ENCODE measurements at regions not wholly inside any gene's neighbourhood (a gene's known extent, or its start where the extent isn't known, plus 50 kb on each side); places are given as distances from the start of the nearest gene placed in this dataset.
"Not testable (repeated sequence)": the region's sequence is repeated elsewhere in the genome, so short reads cannot be mapped to it uniquely, and the experiment has no call there.

- peaks cover 25% of the 10 kb centered on the region for H3K9me3 Mint-ChIP-seq
- H3K4me1 Mint-ChIP-seq = peaks cover 1% of the 10 kb centered on the region
- no peaks in the 10 kb centered on the region for H3K36me3 Mint-ChIP-seq
- no peak overlapping the region for H3K4me3 Mint-ChIP-seq
- TF ChIP-seq CTCF (IDR thresholded peaks at IDR 0.05; ENCODE audit: unreplicated experiment) = no peak
- H3K27me3 Mint-ChIP-seq (ENCODE audit: low read depth) = no peaks in the 10 kb centered on the region
- DNase-seq (ENCODE audit: low spot score in 2 of 2, unreplicated experiment in 2 of 2) = no peak
- H3K27ac Mint-ChIP-seq = no peak overlapping the region
Measured at GRCh38 chr20:54909702-54910101, 434.3 kb downstream of the DOK5 start.

GRCh38 chr20:54906134-54906533 is 430.7 kb downstream of the DOK5 start:
- DNase-seq (ENCODE audit: low spot score in 2 of 2, unreplicated experiment in 2 of 2); H3K27ac Mint-ChIP-seq; H3K4me1 Mint-ChIP-seq; H3K4me3 Mint-ChIP-seq; H3K27me3 Mint-ChIP-seq (ENCODE audit: low read depth); H3K36me3 Mint-ChIP-seq: not testable (repeated sequence)
- H3K9me3 Mint-ChIP-seq = peaks cover 39% of the 10 kb centered on the region

- TF ChIP-seq CTCF (IDR thresholded peaks at IDR 0.05; ENCODE audit: unreplicated experiment) = no peak
- Mint-ChIP-seq H3K27ac (no peak overlapping the region), H3K4me3 (no peak overlapping the region), H3K9me3 (peaks cover 40% of the 10 kb centered on the region), H3K4me1 (no peaks in the 10 kb centered on the region), H3K36me3 (no peaks in the 10 kb centered on the region), H3K27me3 (ENCODE audit: low read depth) (no peaks in the 10 kb centered on the region)
- no peak for DNase-seq (ENCODE audit: low spot score in 2 of 2, unreplicated experiment in 2 of 2)
Measured at GRCh38 chr20:54897787-54898186, 422.4 kb downstream of the DOK5 start.

GRCh38 chr20:54891907-54892306 is 416.5 kb downstream of the DOK5 start:
- no peak overlapping the region for H3K4me3 Mint-ChIP-seq
- peaks cover 2% of the 10 kb centered on the region for H3K27me3 Mint-ChIP-seq (ENCODE audit: low read depth)
- TF ChIP-seq CTCF (IDR thresholded peaks at IDR 0.05; ENCODE audit: unreplicated experiment) = no peak
- H3K4me1 Mint-ChIP-seq = peaks cover 3% of the 10 kb centered on the region
- no peaks in the 10 kb centered on the region for H3K9me3 Mint-ChIP-seq
- no peak overlapping the region for H3K27ac Mint-ChIP-seq
- no peak for DNase-seq (ENCODE audit: low spot score in 2 of 2, unreplicated experiment in 2 of 2)
- no peaks in the 10 kb centered on the region for H3K36me3 Mint-ChIP-seq

GRCh38 chr20:54879393-54879792 is 404.0 kb downstream of the DOK5 start:
- Mint-ChIP-seq H3K9me3 (peaks cover 26% of the 10 kb centered on the region), H3K27ac (no peak overlapping the region), H3K36me3 (no peaks in the 10 kb centered on the region), H3K4me1 (no peaks in the 10 kb centered on the region), H3K27me3 (ENCODE audit: low read depth) (no peaks in the 10 kb centered on the region), H3K4me3 (no peak overlapping the region)
- TF ChIP-seq CTCF (IDR thresholded peaks at IDR 0.05; ENCODE audit: unreplicated experiment) = no peak
- DNase-seq (ENCODE audit: low spot score in 2 of 2, unreplicated experiment in 2 of 2) = no peak

- no peak for TF ChIP-seq CTCF (IDR thresholded peaks at IDR 0.05; ENCODE audit: unreplicated experiment)
- no peak overlapping the region for H3K4me3 Mint-ChIP-seq
- H3K9me3 Mint-ChIP-seq = peaks cover 10% of the 10 kb centered on the region
- H3K27me3 Mint-ChIP-seq (ENCODE audit: low read depth) = peaks cover 7% of the 10 kb centered on the region
- no peaks in the 10 kb centered on the region for H3K4me1 Mint-ChIP-seq
- H3K36me3 Mint-ChIP-seq = no peaks in the 10 kb centered on the region
- no peak for DNase-seq (ENCODE audit: low spot score in 2 of 2, unreplicated experiment in 2 of 2)
- no peak overlapping the region for H3K27ac Mint-ChIP-seq
Measured at GRCh38 chr20:54875307-54875706, 399.9 kb downstream of the DOK5 start.

Data from mesothelial cell of epicardium (in vitro differentiated cells).